Astrocyte (in vitro differentiated cells and primary cell): ENCODE measurements at regions not wholly inside any gene's neighbourhood (a gene's known extent, or its start where the extent isn't known, plus 50 kb on each side); places are given as distances from the start of the nearest gene placed in this dataset.

Experiments used
- DNase-seq: peaks from one replicate; pipeline ENCODE4 v3.0.0-alpha.2; 2010; ENCODE audit warnings: low read depth
- FAIRE-seq: peaks from 2 replicates; lab custom pipeline; 2011; peaks lifted over from hg19 to GRCh38; lab: Jason Lieb, UNC
- H2AFZ ChIP-seq: 2 replicates; pipeline ENCODE4 v1.6.0; 2012; ENCODE audit warnings: low read depth, low read length, inconsistent platforms
- H3K27ac ChIP-seq: 2 replicates; pipeline ENCODE4 v1.5.1; 2011; ENCODE audit warnings: low read depth, low read length, inconsistent platforms
- H3K27me3 ChIP-seq: 2 replicates; pipeline ENCODE4 v1.6.0; 2011; ENCODE audit warnings: low read length, inconsistent platforms; ENCODE audit not compliant: insufficient read depth
- H3K36me3 ChIP-seq: 2 replicates; pipeline ENCODE4 v1.5.1; 2011; ENCODE audit warnings: low read length, inconsistent platforms; ENCODE audit not compliant: insufficient read depth
- H3K4me1 ChIP-seq: 2 replicates; pipeline ENCODE4 v1.5.1; 2011; ENCODE audit warnings: low read length, inconsistent platforms; ENCODE audit not compliant: insufficient read depth
- H3K4me2 ChIP-seq: 2 replicates; pipeline ENCODE4 v1.6.0; 2012; ENCODE audit warnings: low read length, inconsistent platforms
- H3K4me3 ChIP-seq: 2 replicates; pipeline ENCODE4 v1.5.1; 2011; ENCODE audit warnings: low read depth, mild to moderate bottlenecking, low read length, inconsistent platforms; ENCODE audit not compliant: insufficient read depth
- H3K79me2 ChIP-seq: 2 replicates; pipeline ENCODE4 v1.6.0; 2012; ENCODE audit warnings: mild to moderate bottlenecking, low read length, inconsistent platforms; ENCODE audit not compliant: insufficient read depth
- H3K9ac ChIP-seq: 2 replicates; pipeline ENCODE4 v1.6.0; 2012; ENCODE audit warnings: mild to moderate bottlenecking, low read length, inconsistent platforms
- H3K9me3 ChIP-seq: 2 replicates; pipeline ENCODE4 v1.5.1; 2012; ENCODE audit warnings: low read depth, mild to moderate bottlenecking, low read length, inconsistent platforms; ENCODE audit not compliant: insufficient read depth
- H4K20me1 ChIP-seq: 2 replicates; pipeline ENCODE4 v1.6.0; 2012; ENCODE audit warnings: low read length, inconsistent platforms; ENCODE audit not compliant: insufficient read depth
- H3K27ac Mint-ChIP-seq: one replicate; pipeline ENCODE4 v1.8.0; 2021; ENCODE audit warnings: mild to moderate bottlenecking, mixed read lengths; ENCODE audit not compliant: unreplicated experiment
- H3K27me3 Mint-ChIP-seq: one replicate; pipeline ENCODE4 v1.8.0; 2021; ENCODE audit warnings: low read depth, mixed read lengths; ENCODE audit not compliant: unreplicated experiment
- H3K36me3 Mint-ChIP-seq: one replicate; pipeline ENCODE4 v1.8.0; 2021; ENCODE audit warnings: low read depth, mixed read lengths; ENCODE audit not compliant: unreplicated experiment
- H3K4me1 Mint-ChIP-seq: one replicate; pipeline ENCODE4 v1.8.0; 2021; ENCODE audit warnings: low read depth, mixed read lengths; ENCODE audit not compliant: unreplicated experiment
- H3K4me3 Mint-ChIP-seq: one replicate; pipeline ENCODE4 v1.8.0; 2021; ENCODE audit warnings: mild to moderate bottlenecking, moderate library complexity, mixed read lengths; ENCODE audit not compliant: unreplicated experiment
- H3K9me3 Mint-ChIP-seq: one replicate; pipeline ENCODE4 v1.8.0; 2021; ENCODE audit warnings: mild to moderate bottlenecking, mixed read lengths; ENCODE audit not compliant: unreplicated experiment
- CTCF ChIP-seq: IDR thresholded peaks from 2 replicates; pipeline ENCODE4 v1.5.1; 2011; ENCODE audit warnings: low read depth, mild to moderate bottlenecking, inconsistent platforms, low read length, moderate library complexity; ENCODE audit not compliant: insufficient read depth
- EZH2 ChIP-seq: IDR thresholded peaks from 2 replicates; pipeline ENCODE4 v1.6.1; 2012; ENCODE audit warnings: mild to moderate bottlenecking, low read length, inconsistent platforms; ENCODE audit not compliant: insufficient read depth

- H3K4me3 Mint-ChIP-seq, result no peak overlapping the region
- Histone ChIP-seq H3K4me3 (no peak overlapping the region), H3K9ac (no peak overlapping the region), H3K9me3 (no peaks in the 10 kb centered on the region), H3K27ac (no peak overlapping the region), H3K27me3 (no peaks in the 10 kb centered on the region), H3K36me3 (no peaks in the 10 kb centered on the region), H3K4me1 (no peaks in the 10 kb centered on the region), H4K20me1 (peaks cover 15% of the 10 kb centered on the region), H3K79me2 (peaks cover 42% of the 10 kb centered on the region), H2AFZ (no peak overlapping the region), H3K4me2 (no peak overlapping the region)
- peaks cover 8% of the 10 kb centered on the region for H3K4me1 Mint-ChIP-seq
- no peaks in the 10 kb centered on the region for H3K9me3 Mint-ChIP-seq
- TF ChIP-seq EZH2, result no peak
- no peak for TF ChIP-seq CTCF
- DNase-seq (no peak), FAIRE-seq (no peak)
- no peaks in the 10 kb centered on the region for H3K27me3 Mint-ChIP-seq
- peaks cover 5% of the 10 kb centered on the region for H3K36me3 Mint-ChIP-seq
- H3K27ac Mint-ChIP-seq, result no peak overlapping the region
These were observed 219.4 kb downstream of the TANC2 start for GRCh38 chr17:63185420-63185819.

GRCh38 chr17:63189082-63189481 lies 223.0 kb downstream of the TANC2 start:
- Mint-ChIP-seq H3K4me3 (no peak overlapping the region), H3K27ac (no peak overlapping the region)
- FAIRE-seq, result peak; percentile 73

More at GRCh38 chr17:63189082-63189481, 223.0 kb downstream of the TANC2 start:
- H3K4me1 Mint-ChIP-seq, result peaks cover 5% of the 10 kb centered on the region
- peak; percentile 74 for DNase-seq
- Histone ChIP-seq H3K9me3 (no peaks in the 10 kb centered on the region), H3K27ac (no peak overlapping the region), H3K79me2 (peaks cover 28% of the 10 kb centered on the region), H2AFZ (no peak overlapping the region), H3K4me2 (peak overlapping the region; percentile 3), H3K4me3 (no peak overlapping the region), H4K20me1 (peaks cover 18% of the 10 kb centered on the region), H3K36me3 (peaks cover 4% of the 10 kb centered on the region), H3K9ac (no peak overlapping the region), H3K4me1 (no peaks in the 10 kb centered on the region), H3K27me3 (no peaks in the 10 kb centered on the region)
- H3K27me3 Mint-ChIP-seq, result no peaks in the 10 kb centered on the region
- TF ChIP-seq EZH2, result no peak
- TF ChIP-seq CTCF, result no peak
- H3K36me3 Mint-ChIP-seq, result no peaks in the 10 kb centered on the region
- no peaks in the 10 kb centered on the region for H3K9me3 Mint-ChIP-seq
